SK-N-SH (cell line): ENCODE measurements at regions not wholly inside any gene's neighbourhood (a gene's known extent, or its start where the extent isn't known, plus 50 kb on each side); places are given as distances from the start of the nearest gene placed in this dataset.

ENCODE experiments used
- CTCF ChIA-PET: fragments of 300-600, 350-600 bp; formaldehyde crosslinking; extraction: SDS; loops from one replicate; lab custom pipeline; 2021; lab: Yijun Ruan, JAX
- POLR2A ChIA-PET: fragments of 350-600 bp; sonication (Branson Sonifier 250); formaldehyde crosslinking; extraction: SDS; loops from one replicate; lab custom pipeline; 2020; ENCODE audit warnings: antibody characterized with exemption, inconsistent platforms; lab: Yijun Ruan, JAX
- DNase-seq: peaks from one replicate; pipeline ENCODE4 v3.0.0; 2012
- H2AFZ ChIP-seq: fragments of 200-600 bp; sonication (generic); 2 replicates; pipeline ENCODE4 v1.8.1; 2016; ENCODE audit warnings: antibody characterized with exemption, mild to moderate bottlenecking, low read depth
- H3F3A ChIP-seq: fragments of 200-600 bp; sonication (generic); replicated peaks from 2 replicates; pipeline ENCODE3; 2016; ENCODE audit warnings: antibody characterized with exemption, mild to moderate bottlenecking; ENCODE audit not compliant: insufficient read depth
- H3K27ac ChIP-seq, 2 experiments: fragments of 200-500 bp in 1 of 2; fragments of 200-600 bp in 1 of 2; sonication (Bioruptor generic) in 1 of 2; sonication (generic), shearing (Covaris generic) in 1 of 2; 2 replicates each; pipeline versions ENCODE4 v1.5.1 to v1.6.1; 2014 to 2016; ENCODE audit warnings: low read depth in 2 of 2, inconsistent platforms in 1 of 2, low read length in 1 of 2, mild to moderate bottlenecking in 1 of 2, mixed read lengths in 1 of 2
- H3K27me3 ChIP-seq: fragments of 200-600 bp; sonication (generic), shearing (Covaris generic); 2 replicates; pipeline ENCODE4 v1.6.1; 2016; ENCODE audit warnings: mixed run types; ENCODE audit not compliant: insufficient read depth
- H3K36me3 ChIP-seq, 2 experiments: fragments of 200-500 bp in 1 of 2; fragments of 200-600 bp in 1 of 2; sonication (Bioruptor generic) in 1 of 2; sonication (generic) in 1 of 2; replicated peaks in 1 of 2; 2 replicates each; pipeline versions ENCODE3 to v1.5.1; 2014 to 2016; ENCODE audit warnings: low read length in 1 of 2, mild to moderate bottlenecking in 1 of 2; ENCODE audit not compliant: insufficient read depth in 2 of 2, control insufficient read depth in 1 of 2
- H3K4me1 ChIP-seq, 2 experiments: fragments of 200-500 bp in 1 of 2; fragments of 200-600 bp in 1 of 2; sonication (Bioruptor generic) in 1 of 2; sonication (generic), shearing (Covaris generic) in 1 of 2; 2 replicates each; pipeline versions ENCODE4 v1.5.1 to v1.6.1; 2014 to 2016; ENCODE audit warnings: low read depth in 1 of 2, low read length in 1 of 2, mixed run types in 1 of 2; ENCODE audit not compliant: insufficient read depth in 2 of 2, control insufficient read depth in 1 of 2
- H3K4me2 ChIP-seq: fragments of 200-600 bp; sonication (generic), shearing (Covaris generic); 2 replicates; pipeline ENCODE4 v1.6.1; 2017; ENCODE audit warnings: mixed run types
- H3K4me3 ChIP-seq, 2 experiments: fragments of 200-500 bp in 1 of 2; fragments of 200-600 bp in 1 of 2; sonication (Bioruptor generic) in 1 of 2; sonication (generic), shearing (Covaris generic) in 1 of 2; 2 replicates each; pipeline versions ENCODE4 v1.5.1 to v1.8.1; 2014 to 2016; ENCODE audit warnings: low read depth in 2 of 2, inconsistent platforms in 1 of 2, low read length in 1 of 2, mild to moderate bottlenecking in 1 of 2, mixed read lengths in 1 of 2, moderate library complexity in 1 of 2
- H3K79me2 ChIP-seq: fragments of 200-600 bp; sonication (generic); 2 replicates; pipeline ENCODE4 v1.8.1; 2017; ENCODE audit warnings: mild to moderate bottlenecking; ENCODE audit not compliant: insufficient read depth
- H3K9ac ChIP-seq: fragments of 200-600 bp; sonication (generic); 2 replicates; pipeline ENCODE4 v1.6.1; 2017; ENCODE audit warnings: mixed run types
- H3K9me2 ChIP-seq: fragments of 200-600 bp; sonication (generic); 2 replicates; pipeline ENCODE4 v1.6.1; 2017; ENCODE audit warnings: mixed run types
- H3K9me3 ChIP-seq: fragments of 200-600 bp; sonication (generic); 2 replicates; pipeline ENCODE4 v1.6.1; 2017; ENCODE audit warnings: mixed run types, mild to moderate bottlenecking, moderate library complexity
- H4K20me1 ChIP-seq: fragments of 200-600 bp; sonication (generic); 2 replicates; pipeline ENCODE4 v1.6.1; 2017; ENCODE audit warnings: mild to moderate bottlenecking, mixed run types; ENCODE audit not compliant: insufficient read depth
- FOSL2 ChIP-seq: IDR thresholded peaks from 2 replicates; pipeline ENCODE4 v1.4.0; 2012; ENCODE audit warnings: low read depth, mild to moderate bottlenecking, moderate library complexity, borderline replicate concordance
- FOXM1 ChIP-seq: IDR thresholded peaks from 2 replicates; pipeline ENCODE4 v1.4.0; 2012; ENCODE audit warnings: low read depth, mild to moderate bottlenecking
- GABPA ChIP-seq: IDR thresholded peaks from 2 replicates; pipeline ENCODE4 v1.4.0; 2012; ENCODE audit warnings: low read depth, mild to moderate bottlenecking
- GATA2 ChIP-seq: sonication (generic); formaldehyde crosslinking; IDR thresholded peaks from 2 replicates; pipeline ENCODE4 v1.5.0; 2020; ENCODE audit warnings: mild to moderate bottlenecking, missing genetic modification reagents
- JUND ChIP-seq: IDR thresholded peaks from 2 replicates; pipeline ENCODE4 v1.4.0; 2012
- MEF2A ChIP-seq: IDR thresholded peaks from 2 replicates; pipeline ENCODE4 v1.4.0; 2012; ENCODE audit warnings: low read depth, borderline replicate concordance
- NFIC ChIP-seq: IDR thresholded peaks from 2 replicates; pipeline ENCODE4 v1.4.0; 2012; ENCODE audit warnings: borderline replicate concordance
- RCOR1 ChIP-seq: fragments of 150-350 bp; IDR thresholded peaks from 2 replicates; pipeline ENCODE4 v1.6.1; 2017; ENCODE audit warnings: antibody characterized with exemption, low read length
- RFX5 ChIP-seq: IDR thresholded peaks from 2 replicates; pipeline ENCODE4 v1.6.1; 2012; ENCODE audit warnings: mild to moderate bottlenecking, improper control_type of control experiment, low read length
- SIN3A ChIP-seq: IDR thresholded peaks from 2 replicates; pipeline ENCODE4 v1.6.1; 2012; ENCODE audit warnings: low read depth, mild to moderate bottlenecking, low read length, moderate library complexity, borderline replicate concordance
- SMC3 ChIP-seq: IDR thresholded peaks from 2 replicates; pipeline ENCODE4 v1.6.1; 2012; ENCODE audit warnings: low read depth, low read length, improper control_type of control experiment
- TCF12 ChIP-seq: IDR thresholded peaks from 2 replicates; pipeline ENCODE4 v1.4.0; 2012
- TEAD4 ChIP-seq: IDR thresholded peaks from 2 replicates; pipeline ENCODE4 v1.4.0; 2012; ENCODE audit warnings: mild to moderate bottlenecking, borderline replicate concordance; ENCODE audit not compliant: insufficient read depth
- WGBS: methylation state at CpG from one replicate; pipeline ENCODE4 v1.1.6; 2017; ENCODE audit warnings: low lambda C conversion rate; 5-methylcytosine and 5-hydroxymethylcytosine counted together
- TF ChIP-seq, protein P1 (sequence below): IDR thresholded peaks from 2 replicates; pipeline ENCODE4 v1.6.1; 2012; ENCODE audit warnings: mild to moderate bottlenecking, low read depth, low read length, moderate library complexity
- TF ChIP-seq, protein P2 (sequence below): IDR thresholded peaks from 2 replicates; pipeline ENCODE4; 2012
- TF ChIP-seq, protein P3 (sequence below): fragments of 150-350 bp; IDR thresholded peaks from 2 replicates; pipeline ENCODE4 v1.6.1; 2016; ENCODE audit warnings: mild to moderate bottlenecking, low read depth, low read length
- TF ChIP-seq, protein P4 (sequence below): fragments of 200-600 bp; sonication (generic); IDR thresholded peaks from 2 replicates; pipeline ENCODE4 v1.6.1; 2017; ENCODE audit warnings: antibody characterized with exemption, mild to moderate bottlenecking, moderate library complexity
- TF ChIP-seq, protein P5 (sequence below): IDR thresholded peaks from 2 replicates; pipeline ENCODE4 v1.4.0; 2012; ENCODE audit warnings: low read depth

DNA sequence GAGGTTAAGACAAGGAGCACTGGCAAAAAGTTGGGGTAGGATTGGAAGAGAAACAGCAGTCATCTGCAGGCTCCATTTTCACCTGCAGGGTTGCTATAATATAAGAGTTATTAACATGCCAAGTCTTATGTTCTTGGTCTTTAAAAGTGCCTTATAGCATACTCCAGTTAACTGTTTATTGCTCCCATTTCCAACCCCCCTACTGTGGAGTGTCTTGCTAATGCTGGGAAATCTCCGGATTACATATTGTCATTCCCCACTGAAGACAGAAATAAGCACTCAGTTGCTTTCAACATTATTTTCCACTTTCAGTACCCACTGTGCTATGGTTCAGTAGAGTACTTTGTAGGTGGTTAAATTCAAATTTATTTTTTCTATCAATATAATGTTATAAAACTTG lies 1014.3 kb downstream of the RPA4 start:
- TF ChIP-seq RCOR1 (no peak), SIN3A (no peak), TCF12 (no peak), SMC3 (no peak), JUND (no peak), MEF2A (no peak), FOSL2 (no peak), TEAD4 (no peak), GABPA (no peak), NFIC (no peak), RFX5 (no peak), FOXM1 (no peak), GATA2 (CRISPR knock-in tag) (no peak)
- TF ChIP-seq, protein P1, sequence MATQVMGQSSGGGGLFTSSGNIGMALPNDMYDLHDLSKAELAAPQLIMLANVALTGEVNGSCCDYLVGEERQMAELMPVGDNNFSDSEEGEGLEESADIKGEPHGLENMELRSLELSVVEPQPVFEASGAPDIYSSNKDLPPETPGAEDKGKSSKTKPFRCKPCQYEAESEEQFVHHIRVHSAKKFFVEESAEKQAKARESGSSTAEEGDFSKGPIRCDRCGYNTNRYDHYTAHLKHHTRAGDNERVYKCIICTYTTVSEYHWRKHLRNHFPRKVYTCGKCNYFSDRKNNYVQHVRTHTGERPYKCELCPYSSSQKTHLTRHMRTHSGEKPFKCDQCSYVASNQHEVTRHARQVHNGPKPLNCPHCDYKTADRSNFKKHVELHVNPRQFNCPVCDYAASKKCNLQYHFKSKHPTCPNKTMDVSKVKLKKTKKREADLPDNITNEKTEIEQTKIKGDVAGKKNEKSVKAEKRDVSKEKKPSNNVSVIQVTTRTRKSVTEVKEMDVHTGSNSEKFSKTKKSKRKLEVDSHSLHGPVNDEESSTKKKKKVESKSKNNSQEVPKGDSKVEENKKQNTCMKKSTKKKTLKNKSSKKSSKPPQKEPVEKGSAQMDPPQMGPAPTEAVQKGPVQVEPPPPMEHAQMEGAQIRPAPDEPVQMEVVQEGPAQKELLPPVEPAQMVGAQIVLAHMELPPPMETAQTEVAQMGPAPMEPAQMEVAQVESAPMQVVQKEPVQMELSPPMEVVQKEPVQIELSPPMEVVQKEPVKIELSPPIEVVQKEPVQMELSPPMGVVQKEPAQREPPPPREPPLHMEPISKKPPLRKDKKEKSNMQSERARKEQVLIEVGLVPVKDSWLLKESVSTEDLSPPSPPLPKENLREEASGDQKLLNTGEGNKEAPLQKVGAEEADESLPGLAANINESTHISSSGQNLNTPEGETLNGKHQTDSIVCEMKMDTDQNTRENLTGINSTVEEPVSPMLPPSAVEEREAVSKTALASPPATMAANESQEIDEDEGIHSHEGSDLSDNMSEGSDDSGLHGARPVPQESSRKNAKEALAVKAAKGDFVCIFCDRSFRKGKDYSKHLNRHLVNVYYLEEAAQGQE: no peak
- TF ChIP-seq, protein P2, sequence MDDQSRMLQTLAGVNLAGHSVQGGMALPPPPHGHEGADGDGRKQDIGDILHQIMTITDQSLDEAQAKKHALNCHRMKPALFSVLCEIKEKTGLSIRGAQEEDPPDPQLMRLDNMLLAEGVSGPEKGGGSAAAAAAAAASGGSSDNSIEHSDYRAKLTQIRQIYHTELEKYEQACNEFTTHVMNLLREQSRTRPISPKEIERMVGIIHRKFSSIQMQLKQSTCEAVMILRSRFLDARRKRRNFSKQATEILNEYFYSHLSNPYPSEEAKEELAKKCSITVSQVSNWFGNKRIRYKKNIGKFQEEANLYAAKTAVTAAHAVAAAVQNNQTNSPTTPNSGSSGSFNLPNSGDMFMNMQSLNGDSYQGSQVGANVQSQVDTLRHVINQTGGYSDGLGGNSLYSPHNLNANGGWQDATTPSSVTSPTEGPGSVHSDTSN: no peak
- TF ChIP-seq, protein P3, sequence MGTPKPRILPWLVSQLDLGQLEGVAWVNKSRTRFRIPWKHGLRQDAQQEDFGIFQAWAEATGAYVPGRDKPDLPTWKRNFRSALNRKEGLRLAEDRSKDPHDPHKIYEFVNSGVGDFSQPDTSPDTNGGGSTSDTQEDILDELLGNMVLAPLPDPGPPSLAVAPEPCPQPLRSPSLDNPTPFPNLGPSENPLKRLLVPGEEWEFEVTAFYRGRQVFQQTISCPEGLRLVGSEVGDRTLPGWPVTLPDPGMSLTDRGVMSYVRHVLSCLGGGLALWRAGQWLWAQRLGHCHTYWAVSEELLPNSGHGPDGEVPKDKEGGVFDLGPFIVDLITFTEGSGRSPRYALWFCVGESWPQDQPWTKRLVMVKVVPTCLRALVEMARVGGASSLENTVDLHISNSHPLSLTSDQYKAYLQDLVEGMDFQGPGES: no peak
- TF ChIP-seq, protein P4, sequence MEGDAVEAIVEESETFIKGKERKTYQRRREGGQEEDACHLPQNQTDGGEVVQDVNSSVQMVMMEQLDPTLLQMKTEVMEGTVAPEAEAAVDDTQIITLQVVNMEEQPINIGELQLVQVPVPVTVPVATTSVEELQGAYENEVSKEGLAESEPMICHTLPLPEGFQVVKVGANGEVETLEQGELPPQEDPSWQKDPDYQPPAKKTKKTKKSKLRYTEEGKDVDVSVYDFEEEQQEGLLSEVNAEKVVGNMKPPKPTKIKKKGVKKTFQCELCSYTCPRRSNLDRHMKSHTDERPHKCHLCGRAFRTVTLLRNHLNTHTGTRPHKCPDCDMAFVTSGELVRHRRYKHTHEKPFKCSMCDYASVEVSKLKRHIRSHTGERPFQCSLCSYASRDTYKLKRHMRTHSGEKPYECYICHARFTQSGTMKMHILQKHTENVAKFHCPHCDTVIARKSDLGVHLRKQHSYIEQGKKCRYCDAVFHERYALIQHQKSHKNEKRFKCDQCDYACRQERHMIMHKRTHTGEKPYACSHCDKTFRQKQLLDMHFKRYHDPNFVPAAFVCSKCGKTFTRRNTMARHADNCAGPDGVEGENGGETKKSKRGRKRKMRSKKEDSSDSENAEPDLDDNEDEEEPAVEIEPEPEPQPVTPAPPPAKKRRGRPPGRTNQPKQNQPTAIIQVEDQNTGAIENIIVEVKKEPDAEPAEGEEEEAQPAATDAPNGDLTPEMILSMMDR: no peak
- TF ChIP-seq, protein P5, sequence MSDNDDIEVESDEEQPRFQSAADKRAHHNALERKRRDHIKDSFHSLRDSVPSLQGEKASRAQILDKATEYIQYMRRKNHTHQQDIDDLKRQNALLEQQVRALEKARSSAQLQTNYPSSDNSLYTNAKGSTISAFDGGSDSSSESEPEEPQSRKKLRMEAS: no peak
- ChIA-PET POLR2A (no interaction called here), CTCF (no interaction called here)
- WGBS: 28% methylated on average over 1 of the region's 1 CpG
- H3K27me3 ChIP-seq: no peaks in the 10 kb centered on the region
- H3K9ac ChIP-seq: no peak overlapping the region
- H3K4me1 ChIP-seq: 0 out of 4 replicates have a peak, but pooled peaks cover 0 to 5% of the 10 kb centered on the region in 2 experiments
- no peak overlapping the region for H3K4me3 ChIP-seq
- no peak overlapping the region for H3K27ac ChIP-seq
- no peaks in the 10 kb centered on the region for H3K9me3 ChIP-seq
- no peaks in the 10 kb centered on the region for H3K79me2 ChIP-seq
- peaks cover 8% of the 10 kb centered on the region for H3F3A ChIP-seq
- H2AFZ ChIP-seq: no peak overlapping the region
- H3K4me2 ChIP-seq: no peak overlapping the region
- H3K36me3 ChIP-seq: no peaks in the 10 kb centered on the region
- no peaks in the 10 kb centered on the region for H3K9me2 ChIP-seq
- DNase-seq: no peak
- H4K20me1 ChIP-seq: no peaks in the 10 kb centered on the region
